GM23338 (cell line): ENCODE measurements at regions not wholly inside any gene's neighbourhood (a gene's known extent, or its start where the extent isn't known, plus 50 kb on each side); places are given as distances from the start of the nearest gene placed in this dataset.

ENCODE experiments used
- ATAC-seq: fragments of 200-7000 bp; cut with Tn5 transposase; 3 replicates; pipeline ENCODE4 v1.9.1; 2020
- DNase-seq: peaks from one replicate; pipeline ENCODE4 v3.0.0-alpha.2; 2015; ENCODE audit warnings: low spot score
- H2AFZ ChIP-seq: fragments of 200-600 bp; sonication (generic); 2 replicates; pipeline ENCODE4 v1.8.0; 2016; ENCODE audit warnings: antibody characterized with exemption, mild to moderate bottlenecking, moderate library complexity
- H3F3A ChIP-seq: fragments of 200-600 bp; sonication (generic); replicated peaks from 2 replicates; pipeline ENCODE4 v1.8.0; 2017; ENCODE audit warnings: antibody characterized with exemption, mixed run types, low read depth
- H3K27ac ChIP-seq: fragments of 200-600 bp; sonication (generic); 2 replicates; pipeline ENCODE4 v1.6.1; 2016; ENCODE audit warnings: low read depth
- H3K27me3 ChIP-seq: fragments of 200-600 bp; sonication (generic); 2 replicates; pipeline ENCODE4 v1.8.0; 2016; ENCODE audit warnings: mild to moderate bottlenecking, mixed run types, moderate library complexity; ENCODE audit not compliant: insufficient read depth
- H3K36me3 ChIP-seq: fragments of 200-600 bp; sonication (generic); 2 replicates; pipeline ENCODE4 v1.8.0; 2016; ENCODE audit warnings: mild to moderate bottlenecking; ENCODE audit not compliant: insufficient read depth
- H3K4me1 ChIP-seq: fragments of 200-600 bp; sonication (generic); 2 replicates; pipeline ENCODE4 v1.8.0; 2016; ENCODE audit warnings: mild to moderate bottlenecking, moderate library complexity; ENCODE audit not compliant: insufficient read depth
- H3K4me2 ChIP-seq: fragments of 200-600 bp; sonication (generic); 2 replicates; pipeline ENCODE4 v1.7.1; 2017; ENCODE audit warnings: mixed run types
- H3K4me3 ChIP-seq: fragments of 200-600 bp; sonication (generic); 2 replicates; pipeline ENCODE4 v1.6.1; 2016; ENCODE audit warnings: mixed run types
- H3K79me2 ChIP-seq: fragments of 200-600 bp; sonication (generic); replicated peaks from 2 replicates; pipeline ENCODE4 v1.8.0; 2017; ENCODE audit warnings: mild to moderate bottlenecking; ENCODE audit not compliant: insufficient read depth
- H3K9me2 ChIP-seq: fragments of 200-600 bp; sonication (generic); 2 replicates; pipeline ENCODE4 v1.8.0; 2017; ENCODE audit not compliant: insufficient read depth
- H4K20me1 ChIP-seq: fragments of 200-600 bp; sonication (generic); replicated peaks from 2 replicates; pipeline ENCODE4 v1.8.0; 2017; ENCODE audit warnings: mild to moderate bottlenecking; ENCODE audit not compliant: insufficient read depth
- H3K27ac Mint-ChIP-seq: 2 replicates; pipeline ENCODE4 v1.8.0; 2020; ENCODE audit warnings: inconsistent platforms, mild to moderate bottlenecking, moderate library complexity, mixed read lengths
- H3K27me3 Mint-ChIP-seq: 3 replicates; pipeline ENCODE4 v1.8.0; 2022; ENCODE audit warnings: low read depth, mild to moderate bottlenecking, moderate library complexity, mixed read lengths, inconsistent platforms; ENCODE audit not compliant: insufficient read depth, poor library complexity
- H3K36me3 Mint-ChIP-seq: 3 replicates; pipeline ENCODE4 v1.8.0; 2021; ENCODE audit warnings: low read depth, mild to moderate bottlenecking, inconsistent platforms, moderate library complexity, mixed read lengths
- H3K4me1 Mint-ChIP-seq: 3 replicates; pipeline ENCODE4 v1.8.0; 2020; ENCODE audit warnings: mild to moderate bottlenecking, inconsistent platforms, mixed read lengths
- H3K4me3 Mint-ChIP-seq: 3 replicates; pipeline ENCODE4 v1.8.0; 2021; ENCODE audit warnings: moderate library complexity, mild to moderate bottlenecking, inconsistent platforms, mixed read lengths
- H3K9me3 Mint-ChIP-seq: 3 replicates; pipeline ENCODE4 v1.8.0; 2020; ENCODE audit warnings: moderate library complexity, mild to moderate bottlenecking, inconsistent platforms, mixed read lengths
- CREB1 ChIP-seq: fragments of 250-450 bp; sonication (Bioruptor Pico); IDR thresholded peaks from 2 replicates; pipeline ENCODE4 v1.5.0; 2020; ENCODE audit warnings: low read depth, mild to moderate bottlenecking, moderate library complexity
- EZH2 ChIP-seq: fragments of 200-600 bp; sonication (generic); IDR thresholded peaks from one replicate; pipeline ENCODE4 v1.8.0; 2017; ENCODE audit warnings: antibody characterized with exemption, mild to moderate bottlenecking, low read depth; ENCODE audit not compliant: unreplicated experiment
- EZH2phosphoT487 ChIP-seq: fragments of 200-600 bp; sonication (generic); IDR thresholded peaks from one replicate; pipeline ENCODE4 v1.8.1; 2018; ENCODE audit warnings: antibody characterized with exemption; ENCODE audit not compliant: unreplicated experiment
- JUNB ChIP-seq: IDR thresholded peaks from one replicate; pipeline ENCODE4 v1.6.1; 2016; ENCODE audit warnings: antibody characterized with exemption; ENCODE audit not compliant: unreplicated experiment
- NANOG ChIP-seq: IDR thresholded peaks from 2 replicates; pipeline ENCODE4 v1.6.1; 2016; ENCODE audit warnings: antibody characterized with exemption, borderline replicate concordance
- POLR2AphosphoS5 ChIP-seq: IDR thresholded peaks from 2 replicates; pipeline ENCODE4 v1.6.1; 2016; ENCODE audit warnings: antibody characterized with exemption, low read depth
- STAT1 ChIP-seq: IDR thresholded peaks from one replicate; pipeline ENCODE4 v1.6.1; 2016; ENCODE audit warnings: antibody characterized with exemption; ENCODE audit not compliant: unreplicated experiment
- ZNF114 ChIP-seq: fragments of 250-450 bp; sonication (Bioruptor Pico); IDR thresholded peaks from 2 replicates; pipeline ENCODE4 v1.5.0; 2020; ENCODE audit warnings: mild to moderate bottlenecking, moderate library complexity
- ZNF331 ChIP-seq: fragments of 250-450 bp; sonication (Bioruptor Pico); IDR thresholded peaks from 2 replicates; pipeline ENCODE4 v1.5.0; 2020; ENCODE audit warnings: low read depth, mild to moderate bottlenecking, moderate library complexity
- TF ChIP-seq, protein P1 (sequence below): fragments of 250-450 bp; sonication (Bioruptor Pico); IDR thresholded peaks from 2 replicates; pipeline ENCODE4 v1.5.0; 2020; ENCODE audit warnings: mild to moderate bottlenecking, moderate library complexity
- TF ChIP-seq, protein P2 (sequence below), 2 experiments: fragments of 200-600 bp in 1 of 2; sonication (generic) in 1 of 2; conservative IDR thresholded peaks; 2 replicates each; pipeline versions ENCODE4 v1.5.1 to v1.6.1; 2016 to 2017; ENCODE audit warnings: antibody characterized with exemption in 2 of 2, low read depth in 2 of 2, mild to moderate bottlenecking in 2 of 2, moderate library complexity in 1 of 2
- TF ChIP-seq, protein P3 (sequence below): IDR thresholded peaks from one replicate; pipeline ENCODE4 v1.6.1; 2018; ENCODE audit warnings: antibody characterized with exemption; ENCODE audit not compliant: unreplicated experiment
- TF ChIP-seq, protein P4 (sequence below): IDR thresholded peaks from 2 replicates; pipeline ENCODE4 v1.6.1; 2016; ENCODE audit warnings: antibody characterized with exemption

DNA sequence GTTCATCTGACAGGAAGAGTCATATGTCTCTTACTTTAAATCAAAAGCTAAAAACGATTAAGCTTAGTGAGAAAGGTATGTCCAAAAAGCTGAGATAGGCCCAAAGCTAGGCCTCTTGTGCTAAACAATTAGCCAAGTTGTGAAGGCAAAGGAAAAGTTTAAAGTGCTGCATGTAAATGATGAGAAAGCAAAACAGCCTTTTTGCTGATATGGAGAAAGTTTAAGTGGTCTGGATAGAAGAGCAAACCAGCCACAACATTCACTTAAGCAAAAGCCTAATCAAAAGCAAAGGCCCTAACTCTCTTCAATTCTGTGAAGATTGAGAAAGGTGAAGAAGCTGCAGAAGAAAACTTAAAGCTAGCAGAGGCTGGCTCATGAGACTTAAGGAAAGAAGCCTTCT, 511.3 kb upstream of the FAM98A start (continued):
- TF ChIP-seq, protein P1, sequence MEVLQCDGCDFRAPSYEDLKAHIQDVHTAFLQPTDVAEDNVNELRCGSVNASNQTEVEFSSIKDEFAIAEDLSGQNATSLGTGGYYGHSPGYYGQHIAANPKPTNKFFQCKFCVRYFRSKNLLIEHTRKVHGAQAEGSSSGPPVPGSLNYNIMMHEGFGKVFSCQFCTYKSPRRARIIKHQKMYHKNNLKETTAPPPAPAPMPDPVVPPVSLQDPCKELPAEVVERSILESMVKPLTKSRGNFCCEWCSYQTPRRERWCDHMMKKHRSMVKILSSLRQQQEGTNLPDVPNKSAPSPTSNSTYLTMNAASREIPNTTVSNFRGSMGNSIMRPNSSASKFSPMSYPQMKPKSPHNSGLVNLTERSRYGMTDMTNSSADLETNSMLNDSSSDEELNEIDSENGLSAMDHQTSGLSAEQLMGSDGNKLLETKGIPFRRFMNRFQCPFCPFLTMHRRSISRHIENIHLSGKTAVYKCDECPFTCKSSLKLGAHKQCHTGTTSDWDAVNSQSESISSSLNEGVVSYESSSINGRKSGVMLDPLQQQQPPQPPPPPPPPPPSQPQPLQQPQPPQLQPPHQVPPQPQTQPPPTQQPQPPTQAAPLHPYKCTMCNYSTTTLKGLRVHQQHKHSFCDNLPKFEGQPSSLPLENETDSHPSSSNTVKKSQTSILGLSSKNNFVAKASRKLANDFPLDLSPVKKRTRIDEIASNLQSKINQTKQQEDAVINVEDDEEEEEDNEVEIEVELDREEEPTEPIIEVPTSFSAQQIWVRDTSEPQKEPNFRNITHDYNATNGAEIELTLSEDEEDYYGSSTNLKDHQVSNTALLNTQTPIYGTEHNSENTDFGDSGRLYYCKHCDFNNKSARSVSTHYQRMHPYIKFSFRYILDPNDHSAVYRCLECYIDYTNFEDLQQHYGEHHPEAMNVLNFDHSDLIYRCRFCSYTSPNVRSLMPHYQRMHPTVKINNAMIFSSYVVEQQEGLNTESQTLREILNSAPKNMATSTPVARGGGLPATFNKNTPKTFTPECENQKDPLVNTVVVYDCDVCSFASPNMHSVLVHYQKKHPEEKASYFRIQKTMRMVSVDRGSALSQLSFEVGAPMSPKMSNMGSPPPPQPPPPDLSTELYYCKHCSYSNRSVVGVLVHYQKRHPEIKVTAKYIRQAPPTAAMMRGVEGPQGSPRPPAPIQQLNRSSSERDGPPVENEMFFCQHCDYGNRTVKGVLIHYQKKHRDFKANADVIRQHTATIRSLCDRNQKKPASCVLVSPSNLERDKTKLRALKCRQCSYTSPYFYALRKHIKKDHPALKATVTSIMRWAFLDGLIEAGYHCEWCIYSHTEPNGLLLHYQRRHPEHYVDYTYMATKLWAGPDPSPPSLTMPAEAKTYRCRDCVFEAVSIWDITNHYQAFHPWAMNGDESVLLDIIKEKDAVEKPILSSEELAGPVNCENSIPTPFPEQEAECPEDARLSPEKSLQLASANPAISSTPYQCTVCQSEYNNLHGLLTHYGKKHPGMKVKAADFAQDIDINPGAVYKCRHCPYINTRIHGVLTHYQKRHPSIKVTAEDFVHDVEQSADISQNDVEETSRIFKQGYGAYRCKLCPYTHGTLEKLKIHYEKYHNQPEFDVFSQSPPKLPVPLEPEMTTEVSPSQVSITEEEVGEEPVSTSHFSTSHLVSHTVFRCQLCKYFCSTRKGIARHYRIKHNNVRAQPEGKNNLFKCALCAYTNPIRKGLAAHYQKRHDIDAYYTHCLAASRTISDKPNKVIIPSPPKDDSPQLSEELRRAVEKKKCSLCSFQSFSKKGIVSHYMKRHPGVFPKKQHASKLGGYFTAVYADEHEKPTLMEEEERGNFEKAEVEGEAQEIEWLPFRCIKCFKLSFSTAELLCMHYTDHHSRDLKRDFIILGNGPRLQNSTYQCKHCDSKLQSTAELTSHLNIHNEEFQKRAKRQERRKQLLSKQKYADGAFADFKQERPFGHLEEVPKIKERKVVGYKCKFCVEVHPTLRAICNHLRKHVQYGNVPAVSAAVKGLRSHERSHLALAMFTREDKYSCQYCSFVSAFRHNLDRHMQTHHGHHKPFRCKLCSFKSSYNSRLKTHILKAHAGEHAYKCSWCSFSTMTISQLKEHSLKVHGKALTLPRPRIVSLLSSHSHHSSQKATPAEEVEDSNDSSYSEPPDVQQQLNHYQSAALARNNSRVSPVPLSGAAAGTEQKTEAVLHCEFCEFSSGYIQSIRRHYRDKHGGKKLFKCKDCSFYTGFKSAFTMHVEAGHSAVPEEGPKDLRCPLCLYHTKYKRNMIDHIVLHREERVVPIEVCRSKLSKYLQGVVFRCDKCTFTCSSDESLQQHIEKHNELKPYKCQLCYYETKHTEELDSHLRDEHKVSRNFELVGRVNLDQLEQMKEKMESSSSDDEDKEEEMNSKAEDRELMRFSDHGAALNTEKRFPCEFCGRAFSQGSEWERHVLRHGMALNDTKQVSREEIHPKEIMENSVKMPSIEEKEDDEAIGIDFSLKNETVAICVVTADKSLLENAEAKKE (CRISPR knock-in tag) = no peak

DNA sequence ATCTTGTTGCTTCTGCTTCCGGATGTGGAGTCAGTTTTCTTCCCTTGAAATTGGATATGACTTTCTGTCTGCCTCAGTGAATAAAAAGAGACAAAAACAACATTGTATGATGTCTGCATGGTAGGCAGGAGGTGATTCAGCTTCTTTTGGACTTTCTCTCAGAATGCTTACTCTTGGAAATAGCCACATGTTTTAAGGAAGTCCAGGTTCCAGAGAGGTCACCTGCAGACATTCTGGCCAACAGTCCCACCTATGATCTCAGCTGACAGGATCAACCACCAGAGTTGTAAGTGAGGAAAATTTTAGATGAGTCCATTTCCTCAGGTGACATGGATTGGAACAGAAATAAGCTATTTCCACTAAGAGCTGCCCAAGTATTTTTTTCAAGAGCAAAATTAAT, 508.7 kb upstream of the FAM98A start:
- no peak overlapping the region for H3K27ac ChIP-seq
- no peaks in the 10 kb centered on the region for H3F3A ChIP-seq
- H4K20me1 ChIP-seq = no peaks in the 10 kb centered on the region
- Mint-ChIP-seq H3K36me3 (no peaks in the 10 kb centered on the region), H3K9me3 (no peaks in the 10 kb centered on the region), H3K27ac (no peak overlapping the region; the same call in 1 of the 2 replicates), H3K4me3 (no peak overlapping the region), H3K4me1 (no peaks in the 10 kb centered on the region), H3K27me3 (no peaks in the 10 kb centered on the region)
- no peaks in the 10 kb centered on the region for H3K9me2 ChIP-seq
- DNase-seq = no peak
- H3K4me2 ChIP-seq = no peak overlapping the region
- H3K79me2 ChIP-seq = no peaks in the 10 kb centered on the region
- no peak for ATAC-seq
- no peak overlapping the region for H2AFZ ChIP-seq
- no peaks in the 10 kb centered on the region for H3K27me3 ChIP-seq
- H3K4me1 ChIP-seq = no peaks in the 10 kb centered on the region
- no peaks in the 10 kb centered on the region for H3K36me3 ChIP-seq
- H3K4me3 ChIP-seq = no peak overlapping the region
- TF ChIP-seq EZH2 (no peak), EZH2phosphoT487 (no peak), POLR2AphosphoS5 (no peak), CREB1 (no peak), NANOG (no peak), JUNB (no peak), STAT1 (no peak), ZNF331 (no peak), ZNF114 (CRISPR knock-in tag) (no peak)
- TF ChIP-seq, protein P2, sequence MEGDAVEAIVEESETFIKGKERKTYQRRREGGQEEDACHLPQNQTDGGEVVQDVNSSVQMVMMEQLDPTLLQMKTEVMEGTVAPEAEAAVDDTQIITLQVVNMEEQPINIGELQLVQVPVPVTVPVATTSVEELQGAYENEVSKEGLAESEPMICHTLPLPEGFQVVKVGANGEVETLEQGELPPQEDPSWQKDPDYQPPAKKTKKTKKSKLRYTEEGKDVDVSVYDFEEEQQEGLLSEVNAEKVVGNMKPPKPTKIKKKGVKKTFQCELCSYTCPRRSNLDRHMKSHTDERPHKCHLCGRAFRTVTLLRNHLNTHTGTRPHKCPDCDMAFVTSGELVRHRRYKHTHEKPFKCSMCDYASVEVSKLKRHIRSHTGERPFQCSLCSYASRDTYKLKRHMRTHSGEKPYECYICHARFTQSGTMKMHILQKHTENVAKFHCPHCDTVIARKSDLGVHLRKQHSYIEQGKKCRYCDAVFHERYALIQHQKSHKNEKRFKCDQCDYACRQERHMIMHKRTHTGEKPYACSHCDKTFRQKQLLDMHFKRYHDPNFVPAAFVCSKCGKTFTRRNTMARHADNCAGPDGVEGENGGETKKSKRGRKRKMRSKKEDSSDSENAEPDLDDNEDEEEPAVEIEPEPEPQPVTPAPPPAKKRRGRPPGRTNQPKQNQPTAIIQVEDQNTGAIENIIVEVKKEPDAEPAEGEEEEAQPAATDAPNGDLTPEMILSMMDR (conservative IDR thresholded peaks at IDR 0.05; ENCODE audit: low read depth in 2 of 2) = no peak
- TF ChIP-seq, protein P3, sequence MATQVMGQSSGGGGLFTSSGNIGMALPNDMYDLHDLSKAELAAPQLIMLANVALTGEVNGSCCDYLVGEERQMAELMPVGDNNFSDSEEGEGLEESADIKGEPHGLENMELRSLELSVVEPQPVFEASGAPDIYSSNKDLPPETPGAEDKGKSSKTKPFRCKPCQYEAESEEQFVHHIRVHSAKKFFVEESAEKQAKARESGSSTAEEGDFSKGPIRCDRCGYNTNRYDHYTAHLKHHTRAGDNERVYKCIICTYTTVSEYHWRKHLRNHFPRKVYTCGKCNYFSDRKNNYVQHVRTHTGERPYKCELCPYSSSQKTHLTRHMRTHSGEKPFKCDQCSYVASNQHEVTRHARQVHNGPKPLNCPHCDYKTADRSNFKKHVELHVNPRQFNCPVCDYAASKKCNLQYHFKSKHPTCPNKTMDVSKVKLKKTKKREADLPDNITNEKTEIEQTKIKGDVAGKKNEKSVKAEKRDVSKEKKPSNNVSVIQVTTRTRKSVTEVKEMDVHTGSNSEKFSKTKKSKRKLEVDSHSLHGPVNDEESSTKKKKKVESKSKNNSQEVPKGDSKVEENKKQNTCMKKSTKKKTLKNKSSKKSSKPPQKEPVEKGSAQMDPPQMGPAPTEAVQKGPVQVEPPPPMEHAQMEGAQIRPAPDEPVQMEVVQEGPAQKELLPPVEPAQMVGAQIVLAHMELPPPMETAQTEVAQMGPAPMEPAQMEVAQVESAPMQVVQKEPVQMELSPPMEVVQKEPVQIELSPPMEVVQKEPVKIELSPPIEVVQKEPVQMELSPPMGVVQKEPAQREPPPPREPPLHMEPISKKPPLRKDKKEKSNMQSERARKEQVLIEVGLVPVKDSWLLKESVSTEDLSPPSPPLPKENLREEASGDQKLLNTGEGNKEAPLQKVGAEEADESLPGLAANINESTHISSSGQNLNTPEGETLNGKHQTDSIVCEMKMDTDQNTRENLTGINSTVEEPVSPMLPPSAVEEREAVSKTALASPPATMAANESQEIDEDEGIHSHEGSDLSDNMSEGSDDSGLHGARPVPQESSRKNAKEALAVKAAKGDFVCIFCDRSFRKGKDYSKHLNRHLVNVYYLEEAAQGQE = no peak
- TF ChIP-seq, protein P4, sequence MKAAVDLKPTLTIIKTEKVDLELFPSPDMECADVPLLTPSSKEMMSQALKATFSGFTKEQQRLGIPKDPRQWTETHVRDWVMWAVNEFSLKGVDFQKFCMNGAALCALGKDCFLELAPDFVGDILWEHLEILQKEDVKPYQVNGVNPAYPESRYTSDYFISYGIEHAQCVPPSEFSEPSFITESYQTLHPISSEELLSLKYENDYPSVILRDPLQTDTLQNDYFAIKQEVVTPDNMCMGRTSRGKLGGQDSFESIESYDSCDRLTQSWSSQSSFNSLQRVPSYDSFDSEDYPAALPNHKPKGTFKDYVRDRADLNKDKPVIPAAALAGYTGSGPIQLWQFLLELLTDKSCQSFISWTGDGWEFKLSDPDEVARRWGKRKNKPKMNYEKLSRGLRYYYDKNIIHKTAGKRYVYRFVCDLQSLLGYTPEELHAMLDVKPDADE = no peak
